ENCODE measurements at regions not wholly inside any gene's neighbourhood (a gene's known extent, or its start where the extent isn't known, plus 50 kb on each side); places are given as distances from the start of the nearest gene placed in this dataset.
"Not testable (repeated sequence)": the region's sequence is repeated elsewhere in the genome, so short reads cannot be mapped to it uniquely, and the experiment has no call there.

DNA sequence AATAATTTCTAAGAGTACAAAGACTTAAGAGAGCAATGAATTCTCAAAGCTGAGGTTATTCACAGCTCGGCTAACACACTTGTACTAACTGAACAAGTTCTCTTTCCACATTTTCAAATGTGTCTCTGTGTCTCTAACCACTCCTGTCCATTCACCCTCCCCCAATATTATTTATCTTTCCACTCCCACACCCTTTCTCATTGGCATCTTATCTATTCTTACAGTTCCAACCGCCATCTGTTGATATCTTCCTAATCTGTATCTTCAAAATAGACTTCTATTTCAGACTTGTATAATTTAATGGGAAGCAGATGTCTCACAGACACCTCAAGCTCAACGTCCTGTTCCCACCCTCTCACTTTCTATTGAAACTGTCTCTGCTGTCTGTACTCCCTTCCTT is 205.9 kb downstream of the ANXA1 start:
- H3K36me3 Mint-ChIP-seq (ENCODE audit: low read depth) = no peaks in the 10 kb centered on the region
- no peak overlapping the region for H3K4me3 Mint-ChIP-seq
- ATAC-seq (no peak), DNase-seq (no peak)
- no peaks in the 10 kb centered on the region for H3K4me1 Mint-ChIP-seq
- H3K27me3 Mint-ChIP-seq = no peaks in the 10 kb centered on the region
- no peaks in the 10 kb centered on the region for H3K9me3 ChIP-seq (ENCODE audit: control insufficient read depth, low read length, poor library complexity, severe bottlenecking)
- no peak overlapping the region for H3K27ac Mint-ChIP-seq

- Mint-ChIP-seq H3K4me3 (no peak overlapping the region), H3K36me3 (ENCODE audit: low read depth) (no peaks in the 10 kb centered on the region)
- ATAC-seq = no peak
These were observed 218.4 kb downstream of the ANXA1 start for GRCh38 chr9:73370053-73370452.

DNA sequence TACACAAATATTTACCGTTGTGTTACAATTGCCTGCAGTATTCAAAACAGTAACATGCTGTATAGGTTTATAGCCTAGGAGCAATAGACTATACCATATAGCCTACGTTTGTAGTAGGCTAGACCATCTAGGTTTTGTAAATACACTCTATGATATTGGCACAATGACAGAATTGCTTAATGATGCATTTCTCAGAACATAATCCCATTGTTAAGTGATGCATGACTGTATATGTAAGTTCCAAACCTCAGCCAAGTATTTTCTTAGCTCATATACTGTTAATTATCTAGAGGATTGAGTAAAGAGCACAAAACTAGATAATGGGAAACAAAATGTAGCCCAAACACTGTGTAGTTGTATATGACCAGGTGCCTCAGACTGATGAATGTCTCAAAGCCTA is 220.1 kb downstream of the ANXA1 start:
- Mint-ChIP-seq H3K4me1 (no peaks in the 10 kb centered on the region), H3K4me3 (no peak overlapping the region), H3K27ac (no peak overlapping the region), H3K27me3 (no peaks in the 10 kb centered on the region), H3K36me3 (ENCODE audit: low read depth) (no peaks in the 10 kb centered on the region)
- DNase-seq (no peak), ATAC-seq (no peak)
- no peaks in the 10 kb centered on the region for H3K9me3 ChIP-seq (ENCODE audit: control insufficient read depth, low read length, poor library complexity, severe bottlenecking)

More at GRCh38 chr9:73370053-73370452, 218.4 kb downstream of the ANXA1 start:
- H3K9me3 ChIP-seq (ENCODE audit: control insufficient read depth, low read length, poor library complexity, severe bottlenecking) = no peaks in the 10 kb centered on the region
- no peaks in the 10 kb centered on the region for H3K27me3 Mint-ChIP-seq
- no peak overlapping the region for H3K27ac Mint-ChIP-seq
- no peak for DNase-seq
- H3K4me1 Mint-ChIP-seq = no peaks in the 10 kb centered on the region

GRCh38 chr9:73380411-73380810 is 228.7 kb downstream of the ANXA1 start:
- no peak overlapping the region for H3K27ac Mint-ChIP-seq
- no peaks in the 10 kb centered on the region for H3K4me1 Mint-ChIP-seq
- H3K9me3 ChIP-seq (ENCODE audit: control insufficient read depth, low read length, poor library complexity, severe bottlenecking) = no peaks in the 10 kb centered on the region
- H3K27me3 Mint-ChIP-seq = no peaks in the 10 kb centered on the region
- DNase-seq (no peak), ATAC-seq (no peak)
- H3K36me3 Mint-ChIP-seq (ENCODE audit: low read depth) = no peaks in the 10 kb centered on the region
- no peak overlapping the region for H3K4me3 Mint-ChIP-seq

DNA sequence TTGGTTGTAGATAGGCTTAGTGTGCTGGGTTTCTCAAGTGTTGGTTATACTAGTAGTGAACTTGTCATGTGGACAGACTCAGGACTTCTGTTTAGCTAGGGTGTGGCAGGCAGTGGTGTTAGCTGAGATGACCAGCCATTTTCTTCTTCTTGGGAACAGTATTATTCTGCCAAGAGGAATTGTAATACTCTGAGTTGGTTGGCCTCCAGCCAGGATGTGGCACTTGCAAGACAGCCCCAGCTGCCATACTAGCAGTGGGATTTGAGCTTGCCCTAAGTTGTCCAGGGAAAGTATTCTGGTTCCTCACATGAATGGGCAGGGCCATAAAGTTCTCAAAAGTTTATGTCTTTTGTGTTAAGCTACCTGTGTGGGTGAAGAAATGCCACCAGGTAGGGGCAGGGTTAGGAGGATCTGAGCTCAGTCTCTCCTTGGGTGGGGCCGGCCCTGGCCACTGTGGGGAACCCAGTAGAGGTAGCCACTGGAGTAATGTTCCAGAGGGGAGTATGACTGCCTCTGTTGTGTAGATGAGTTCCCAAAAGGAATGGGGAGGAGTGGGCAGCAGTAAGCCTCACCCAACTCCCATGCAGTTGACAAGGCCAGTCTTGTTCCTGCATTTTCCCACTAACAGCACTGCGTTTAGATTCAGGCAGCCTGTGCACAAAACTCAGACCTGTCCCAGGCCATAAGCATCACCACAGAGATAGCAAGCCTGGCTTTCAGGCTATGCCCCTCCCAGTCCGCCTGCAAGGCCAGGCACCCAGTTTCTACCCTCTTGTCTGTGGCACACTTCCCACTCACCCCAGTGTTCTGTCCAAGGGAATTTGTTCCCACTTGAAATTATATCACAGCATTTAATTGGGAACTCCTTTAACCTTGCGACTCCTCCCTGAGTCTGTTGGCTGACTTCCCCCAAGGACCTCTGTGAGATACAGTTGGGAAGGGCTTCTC is 250.7 kb downstream of the ANXA1 start:
- Mint-ChIP-seq H3K27ac (no peak overlapping the region), H3K4me1 (no peaks in the 10 kb centered on the region), H3K27me3 (no peaks in the 10 kb centered on the region), H3K36me3 (ENCODE audit: low read depth) (no peaks in the 10 kb centered on the region), H3K4me3 (no peak overlapping the region)
- no peaks in the 10 kb centered on the region for H3K9me3 ChIP-seq (ENCODE audit: control insufficient read depth, low read length, poor library complexity, severe bottlenecking)
- DNase-seq = no peak
- ATAC-seq = no peak

- DNase-seq = no peak
- Mint-ChIP-seq H3K4me3 (no peak overlapping the region), H3K4me1 (no peaks in the 10 kb centered on the region), H3K27ac (no peak overlapping the region), H3K36me3 (ENCODE audit: low read depth) (peaks cover 2% of the 10 kb centered on the region), H3K27me3 (no peaks in the 10 kb centered on the region)
- H3K9me3 ChIP-seq (ENCODE audit: control insufficient read depth, low read length, poor library complexity, severe bottlenecking) = no peaks in the 10 kb centered on the region
- ATAC-seq = no peak
These were observed 259.8 kb downstream of the ANXA1 start for GRCh38 chr9:73411494-73411893.

DNA sequence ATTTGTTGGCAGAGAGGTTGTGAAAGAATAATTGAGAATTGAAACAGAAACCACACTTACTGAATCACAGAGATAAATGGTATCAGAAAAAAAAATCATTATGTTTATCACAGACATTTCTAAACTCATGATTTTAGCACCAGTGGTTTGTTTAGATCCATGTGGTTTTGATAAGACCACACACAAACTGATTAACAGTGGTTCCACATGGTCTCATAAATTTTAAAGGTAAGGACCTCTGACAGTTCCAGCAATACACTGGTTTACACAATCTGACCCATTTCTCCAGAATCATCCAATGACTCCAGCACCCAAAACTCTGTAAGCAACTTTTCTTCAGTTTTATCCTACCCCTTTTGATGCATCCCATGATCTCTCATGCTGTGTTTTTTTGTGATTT is 261.2 kb downstream of the ANXA1 start:
- no peaks in the 10 kb centered on the region for H3K9me3 ChIP-seq (ENCODE audit: control insufficient read depth, low read length, poor library complexity, severe bottlenecking)
- H3K27ac Mint-ChIP-seq = no peak overlapping the region
- H3K4me1 Mint-ChIP-seq = no peaks in the 10 kb centered on the region
- no peak for ATAC-seq
- DNase-seq = no peak
- H3K36me3 Mint-ChIP-seq (ENCODE audit: low read depth) = peaks cover 2% of the 10 kb centered on the region
- no peak overlapping the region for H3K4me3 Mint-ChIP-seq
- H3K27me3 Mint-ChIP-seq = no peaks in the 10 kb centered on the region

- no peaks in the 10 kb centered on the region for H3K9me3 ChIP-seq (ENCODE audit: control insufficient read depth, low read length, poor library complexity, severe bottlenecking)
- Mint-ChIP-seq H3K27ac (no peak overlapping the region), H3K4me1 (no peaks in the 10 kb centered on the region), H3K36me3 (ENCODE audit: low read depth) (no peaks in the 10 kb centered on the region), H3K27me3 (no peaks in the 10 kb centered on the region), H3K4me3 (no peak overlapping the region)
- ATAC-seq = no peak
- DNase-seq = no peak
These were observed 272.2 kb downstream of the ANXA1 start for GRCh38 chr9:73423891-73424290.

- ATAC-seq (no peak), DNase-seq (no peak)
- Mint-ChIP-seq H3K36me3 (ENCODE audit: low read depth) (no peaks in the 10 kb centered on the region), H3K27ac (no peak overlapping the region), H3K4me1 (no peaks in the 10 kb centered on the region), H3K27me3 (no peaks in the 10 kb centered on the region), H3K4me3 (no peak overlapping the region)
- no peaks in the 10 kb centered on the region for H3K9me3 ChIP-seq (ENCODE audit: control insufficient read depth, low read length, poor library complexity, severe bottlenecking)
These were observed 274.6 kb downstream of the ANXA1 start for GRCh38 chr9:73426269-73426668.

GRCh38 chr9:73434826-73435225 is 283.2 kb downstream of the ANXA1 start:
- Mint-ChIP-seq H3K27ac (no peak overlapping the region), H3K4me1 (no peaks in the 10 kb centered on the region), H3K36me3 (ENCODE audit: low read depth) (no peaks in the 10 kb centered on the region), H3K27me3 (no peaks in the 10 kb centered on the region), H3K4me3 (no peak overlapping the region)
- no peak for ATAC-seq
- no peaks in the 10 kb centered on the region for H3K9me3 ChIP-seq (ENCODE audit: control insufficient read depth, low read length, poor library complexity, severe bottlenecking)
- no peak for DNase-seq

DNA sequence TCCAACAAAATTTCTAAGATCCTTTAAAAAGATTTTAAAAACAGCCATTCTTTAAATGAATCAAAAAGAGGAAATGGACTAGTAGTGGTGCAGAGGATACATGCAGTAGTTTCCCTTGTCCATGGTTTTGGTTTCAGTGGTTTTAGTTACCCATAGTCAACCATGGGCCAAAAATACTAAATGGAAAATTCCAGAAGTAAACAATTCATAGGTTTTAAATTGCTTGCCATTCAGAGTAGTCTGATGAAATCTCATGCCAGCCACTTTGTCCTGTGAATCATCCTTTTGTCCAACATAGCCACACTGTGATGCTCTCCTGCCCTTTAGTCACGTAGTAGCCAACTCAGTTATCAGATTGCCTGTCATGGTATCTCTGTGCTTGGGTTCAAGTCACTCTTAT is 286.1 kb downstream of the ANXA1 start:
- H3K9me3 ChIP-seq (ENCODE audit: control insufficient read depth, low read length, poor library complexity, severe bottlenecking) = no peaks in the 10 kb centered on the region
- no peaks in the 10 kb centered on the region for H3K27me3 Mint-ChIP-seq
- H3K36me3 Mint-ChIP-seq (ENCODE audit: low read depth) = no peaks in the 10 kb centered on the region
- H3K27ac Mint-ChIP-seq = no peak overlapping the region
- no peak for ATAC-seq
- no peaks in the 10 kb centered on the region for H3K4me1 Mint-ChIP-seq
- no peak for DNase-seq
- no peak overlapping the region for H3K4me3 Mint-ChIP-seq

DNA sequence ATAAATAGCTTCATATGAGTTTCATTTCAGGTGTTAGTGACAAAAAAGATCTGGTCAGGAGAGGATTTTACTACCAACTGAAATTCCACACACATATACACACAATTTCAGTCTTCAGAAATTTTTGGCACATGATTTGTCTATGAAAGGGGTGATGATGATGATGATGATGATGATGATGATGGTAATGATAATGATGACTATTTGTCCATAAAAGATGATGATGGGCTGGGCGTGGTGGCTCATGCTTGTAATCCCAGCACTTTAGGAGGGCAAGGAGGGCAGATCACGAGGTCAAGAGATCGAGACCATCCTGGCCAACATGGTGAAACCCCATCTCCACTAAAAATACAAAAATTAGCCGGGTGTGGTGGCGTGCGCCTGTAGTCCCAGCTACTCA is 288.2 kb downstream of the ANXA1 start:
- H3K4me1 Mint-ChIP-seq; H3K9me3 ChIP-seq (ENCODE audit: control insufficient read depth, low read length, poor library complexity, severe bottlenecking); H3K4me3 Mint-ChIP-seq; H3K27ac Mint-ChIP-seq; DNase-seq; ATAC-seq; H3K36me3 Mint-ChIP-seq (ENCODE audit: low read depth); H3K27me3 Mint-ChIP-seq: not testable (repeated sequence)

- H3K9me3 ChIP-seq (ENCODE audit: control insufficient read depth, low read length, poor library complexity, severe bottlenecking) = no peaks in the 10 kb centered on the region
These were observed 289.6 kb downstream of the ANXA1 start for GRCh38 chr9:73441223-73441622.

More at GRCh38 chr9:73441223-73441622, 289.6 kb downstream of the ANXA1 start:
- H3K36me3 Mint-ChIP-seq (ENCODE audit: low read depth) = no peaks in the 10 kb centered on the region
- ATAC-seq (no peak), DNase-seq (no peak)
- H3K4me3 Mint-ChIP-seq = no peak overlapping the region
- H3K27me3 Mint-ChIP-seq = no peaks in the 10 kb centered on the region
- H3K4me1 Mint-ChIP-seq = no peaks in the 10 kb centered on the region
- no peak overlapping the region for H3K27ac Mint-ChIP-seq
